A549 (cell line): ENCODE measurements at regions not wholly inside any gene's neighbourhood (a gene's known extent, or its start where the extent isn't known, plus 50 kb on each side); places are given as distances from the start of the nearest gene placed in this dataset.

Source experiments
- FOXS1 ChIP-seq: fragments of 250-450 bp; sonication (Bioruptor Pico); IDR thresholded peaks from 2 replicates; pipeline ENCODE4 v1.5.0; 2020; ENCODE audit warnings: mild to moderate bottlenecking, moderate library complexity
- POLR2A ChIP-seq: IDR thresholded peaks from 2 replicates; pipeline ENCODE4 v1.6.1; 2012; ENCODE audit warnings: mild to moderate bottlenecking, low read length
- POLR2AphosphoS2 ChIP-seq: conservative IDR thresholded peaks from 2 replicates; pipeline ENCODE4 v1.6.1; 2012; ENCODE audit warnings: low read length, improper control_type of control experiment, inconsistent platforms
- TP53 ChIP-seq: fragments of 250-450 bp; sonication (Bioruptor Pico); IDR thresholded peaks from 2 replicates; pipeline ENCODE4 v1.5.0; 2021; ENCODE audit warnings: mild to moderate bottlenecking, moderate library complexity
- USF2 ChIP-seq: fragments of 450-650 bp; IDR thresholded peaks from 2 replicates; pipeline ENCODE4 v1.6.1; 2014; ENCODE audit warnings: antibody characterized with exemption
- TF ChIP-seq, protein P1 (sequence below): fragments of >200 bp; sonication (Bioruptor Twin); formaldehyde crosslinking; IDR thresholded peaks from 3 replicates; pipeline ENCODE4 v1.5.1; 2016

GRCh38 chr6:6915219-6915618, 192.5 kb upstream of the RREB1 start:
- TF ChIP-seq POLR2A (no peak), POLR2AphosphoS2 (no peak), USF2 (no peak), TP53 (CRISPR knock-in tag) (no peak), FOXS1 (no peak)
- TF ChIP-seq, protein P1, sequence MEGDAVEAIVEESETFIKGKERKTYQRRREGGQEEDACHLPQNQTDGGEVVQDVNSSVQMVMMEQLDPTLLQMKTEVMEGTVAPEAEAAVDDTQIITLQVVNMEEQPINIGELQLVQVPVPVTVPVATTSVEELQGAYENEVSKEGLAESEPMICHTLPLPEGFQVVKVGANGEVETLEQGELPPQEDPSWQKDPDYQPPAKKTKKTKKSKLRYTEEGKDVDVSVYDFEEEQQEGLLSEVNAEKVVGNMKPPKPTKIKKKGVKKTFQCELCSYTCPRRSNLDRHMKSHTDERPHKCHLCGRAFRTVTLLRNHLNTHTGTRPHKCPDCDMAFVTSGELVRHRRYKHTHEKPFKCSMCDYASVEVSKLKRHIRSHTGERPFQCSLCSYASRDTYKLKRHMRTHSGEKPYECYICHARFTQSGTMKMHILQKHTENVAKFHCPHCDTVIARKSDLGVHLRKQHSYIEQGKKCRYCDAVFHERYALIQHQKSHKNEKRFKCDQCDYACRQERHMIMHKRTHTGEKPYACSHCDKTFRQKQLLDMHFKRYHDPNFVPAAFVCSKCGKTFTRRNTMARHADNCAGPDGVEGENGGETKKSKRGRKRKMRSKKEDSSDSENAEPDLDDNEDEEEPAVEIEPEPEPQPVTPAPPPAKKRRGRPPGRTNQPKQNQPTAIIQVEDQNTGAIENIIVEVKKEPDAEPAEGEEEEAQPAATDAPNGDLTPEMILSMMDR: no peak
